ENCODE measurements at regions not wholly inside any gene's neighbourhood (a gene's known extent, or its start where the extent isn't known, plus 50 kb on each side); places are given as distances from the start of the nearest gene placed in this dataset.
"Not testable (repeated sequence)": the region's sequence is repeated elsewhere in the genome, so short reads cannot be mapped to it uniquely, and the experiment has no call there.

- no peak for ATAC-seq
- DNase-seq (ENCODE audit: low spot score): no peak
Measured at GRCh38 chr5:108536321-108536720, 154.4 kb upstream of the FBXL17 start.

GRCh38 chr5:108532129-108532445 is 150.2 kb upstream of the FBXL17 start:
- not testable (repeated sequence) for DNase-seq (ENCODE audit: low spot score); ATAC-seq

- DNase-seq (ENCODE audit: low spot score): no peak
- ATAC-seq: peak; percentile 55
Measured at GRCh38 chr5:108531367-108532128, 149.7 kb upstream of the FBXL17 start.

DNA sequence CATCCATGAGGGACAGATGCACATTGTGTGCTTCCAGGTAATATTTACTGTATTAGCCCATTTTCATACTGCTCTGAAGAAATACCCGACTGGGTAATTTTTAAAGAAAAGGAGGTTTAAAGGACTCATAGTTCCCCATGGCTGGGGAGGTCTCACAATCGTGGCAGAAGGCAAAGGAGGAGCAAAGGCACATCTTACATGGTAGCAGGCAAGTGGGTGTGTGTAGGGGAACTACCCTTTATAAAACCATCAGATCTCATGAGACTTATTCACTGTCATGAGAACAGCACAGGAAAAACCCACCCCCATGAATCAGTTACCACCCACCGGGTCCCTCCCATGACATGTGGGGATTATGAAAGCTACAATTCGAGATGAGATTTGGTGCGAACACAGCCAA is 148.8 kb upstream of the FBXL17 start:
- ATAC-seq (no peak), DNase-seq (ENCODE audit: low spot score) (no peak)

- ATAC-seq (no peak), DNase-seq (ENCODE audit: low spot score) (no peak)
Measured at GRCh38 chr5:108529381-108529780, 147.5 kb upstream of the FBXL17 start.

- no peak for DNase-seq (ENCODE audit: low spot score)
- no peak for ATAC-seq
Measured at GRCh38 chr5:108528655-108529054, 146.8 kb upstream of the FBXL17 start.

- no peak for ATAC-seq
- DNase-seq (ENCODE audit: low spot score): no peak
Measured at GRCh38 chr5:108524564-108524963, 142.7 kb upstream of the FBXL17 start.

DNA sequence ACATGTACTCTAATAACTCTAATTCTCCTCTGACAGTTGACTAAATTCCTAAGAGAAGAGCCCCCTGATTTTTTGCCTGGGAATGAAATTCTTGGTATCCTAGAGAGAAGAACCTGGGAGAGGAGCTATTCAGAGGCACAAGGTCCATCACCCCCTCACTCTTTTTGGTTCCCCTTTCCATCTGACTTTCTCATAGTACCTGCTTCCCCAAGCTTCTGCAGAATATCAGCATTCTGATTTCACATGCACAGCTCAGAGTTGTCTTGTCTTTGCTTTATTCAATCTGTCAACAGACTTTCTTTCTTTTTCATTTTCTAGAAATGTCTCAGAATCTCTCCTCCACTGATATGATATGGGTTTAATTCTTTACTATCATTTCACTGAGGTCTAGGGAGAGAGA is 141.5 kb upstream of the FBXL17 start:
- no peak for DNase-seq (ENCODE audit: low spot score)
- no peak for ATAC-seq

- DNase-seq (ENCODE audit: low spot score) (no peak), ATAC-seq (peak; percentile 88)
Measured at GRCh38 chr5:108521841-108522506, 140.1 kb upstream of the FBXL17 start.

- ATAC-seq (no peak), DNase-seq (ENCODE audit: low spot score) (no peak)
Measured at GRCh38 chr5:108521011-108521700, 139.3 kb upstream of the FBXL17 start.

GRCh38 chr5:108516785-108517184 is 134.9 kb upstream of the FBXL17 start:
- no peak for ATAC-seq
- no peak for DNase-seq (ENCODE audit: low spot score)

DNA sequence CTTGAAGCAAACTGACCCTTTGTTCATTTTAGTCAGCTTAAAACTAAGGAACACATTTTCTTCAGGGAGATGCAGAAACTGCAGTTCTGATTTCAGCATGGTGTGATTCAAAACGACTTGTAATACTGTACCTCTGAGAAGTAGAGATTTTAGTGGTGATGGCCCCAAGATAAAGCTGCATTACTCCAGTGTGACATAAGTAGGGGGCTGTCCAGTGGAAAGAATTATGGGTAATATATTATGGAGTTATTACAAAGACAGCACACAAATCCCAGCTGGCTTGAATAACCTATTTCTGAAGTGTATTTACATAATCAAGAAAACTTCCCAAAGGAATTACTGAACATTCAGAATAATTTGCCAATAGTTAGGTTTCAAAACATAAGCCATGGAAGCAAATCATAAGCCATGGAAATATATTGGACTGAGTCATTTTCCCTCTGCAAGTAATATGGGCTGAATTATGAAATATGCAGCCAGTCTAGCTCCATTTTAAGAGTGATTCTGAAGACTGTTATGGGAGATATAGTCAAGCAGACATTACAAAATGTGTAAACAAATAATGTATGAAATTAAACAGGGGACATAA is 133.7 kb upstream of the FBXL17 start:
- ATAC-seq (no peak), DNase-seq (ENCODE audit: low spot score) (no peak)

- no peak for DNase-seq (ENCODE audit: low spot score)
- ATAC-seq: no peak
Measured at GRCh38 chr5:108508979-108509378, 127.1 kb upstream of the FBXL17 start.

GRCh38 chr5:108507631-108508030 is 125.7 kb upstream of the FBXL17 start:
- no peak for DNase-seq (ENCODE audit: low spot score)
- no peak for ATAC-seq

- DNase-seq (ENCODE audit: low spot score): no peak
- ATAC-seq: no peak
Measured at GRCh38 chr5:108505608-108506007, 123.7 kb upstream of the FBXL17 start.

- no peak for DNase-seq (ENCODE audit: low spot score)
- no peak for ATAC-seq
Measured at GRCh38 chr5:108504974-108505373, 123.1 kb upstream of the FBXL17 start.

DNA sequence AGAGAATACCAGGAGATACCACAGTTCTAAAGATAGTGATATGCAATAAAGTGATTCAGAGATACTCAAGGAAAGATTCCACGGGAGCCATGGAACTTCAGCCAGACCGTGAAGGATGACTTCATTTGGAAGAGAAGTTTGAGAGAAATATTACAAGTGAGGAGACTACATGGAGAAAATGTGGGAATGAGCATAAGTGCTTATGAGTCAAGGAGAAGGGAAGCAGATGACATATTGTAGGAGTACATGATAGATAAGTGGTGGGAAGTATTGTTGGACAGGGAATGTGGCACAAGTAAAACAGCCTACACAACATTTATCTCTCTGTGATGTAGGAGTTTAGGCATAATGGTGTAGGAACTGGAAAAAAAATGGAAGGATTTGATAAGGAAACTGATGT is 122.1 kb upstream of the FBXL17 start:
- DNase-seq (ENCODE audit: low spot score): no peak
- no peak for ATAC-seq

GRCh38 chr5:108495615-108496014 is 113.7 kb upstream of the FBXL17 start:
- DNase-seq (ENCODE audit: low spot score); ATAC-seq: not testable (repeated sequence)

DNA sequence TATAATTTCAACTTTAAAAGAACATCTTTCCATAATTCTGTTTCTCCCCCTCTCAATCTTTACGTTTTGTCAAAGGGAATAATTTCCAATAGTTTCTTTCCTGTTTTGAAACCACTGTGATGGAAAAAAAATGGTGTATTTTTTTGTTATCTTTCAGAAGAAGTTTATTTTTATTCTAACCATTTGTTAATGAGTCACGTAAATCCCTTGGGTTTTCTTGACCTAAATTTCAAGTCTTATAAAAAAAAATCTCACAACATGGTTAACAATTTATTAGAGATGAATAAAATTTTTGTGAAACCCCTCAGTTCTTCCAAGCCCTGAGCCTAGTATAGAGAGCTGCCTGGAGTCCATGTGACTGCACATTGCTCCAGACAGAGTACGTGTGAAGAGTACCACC is 106.1 kb upstream of the FBXL17 start:
- ATAC-seq (no peak), DNase-seq (ENCODE audit: low spot score) (no peak)

DNA sequence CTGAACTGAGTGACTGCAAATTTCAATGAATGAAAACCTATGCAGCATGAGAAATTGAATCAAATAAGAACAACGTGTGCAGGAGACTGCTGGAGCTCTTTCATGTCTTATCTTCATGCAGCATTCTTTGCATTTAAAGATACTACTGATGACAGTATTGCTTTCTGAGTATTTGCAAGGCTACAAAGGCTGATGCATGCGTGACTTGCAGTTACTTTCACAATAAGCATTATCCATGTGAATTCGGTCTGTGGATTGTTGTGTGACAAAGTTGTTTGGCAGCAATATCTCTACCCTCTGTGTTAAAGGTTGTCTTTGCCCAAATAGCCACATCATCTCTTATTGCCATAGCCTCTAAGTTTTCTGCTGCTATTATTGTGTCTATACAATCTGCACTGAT is 102.1 kb upstream of the FBXL17 start:
- no peak for ATAC-seq
- no peak for DNase-seq (ENCODE audit: low spot score)

DNA sequence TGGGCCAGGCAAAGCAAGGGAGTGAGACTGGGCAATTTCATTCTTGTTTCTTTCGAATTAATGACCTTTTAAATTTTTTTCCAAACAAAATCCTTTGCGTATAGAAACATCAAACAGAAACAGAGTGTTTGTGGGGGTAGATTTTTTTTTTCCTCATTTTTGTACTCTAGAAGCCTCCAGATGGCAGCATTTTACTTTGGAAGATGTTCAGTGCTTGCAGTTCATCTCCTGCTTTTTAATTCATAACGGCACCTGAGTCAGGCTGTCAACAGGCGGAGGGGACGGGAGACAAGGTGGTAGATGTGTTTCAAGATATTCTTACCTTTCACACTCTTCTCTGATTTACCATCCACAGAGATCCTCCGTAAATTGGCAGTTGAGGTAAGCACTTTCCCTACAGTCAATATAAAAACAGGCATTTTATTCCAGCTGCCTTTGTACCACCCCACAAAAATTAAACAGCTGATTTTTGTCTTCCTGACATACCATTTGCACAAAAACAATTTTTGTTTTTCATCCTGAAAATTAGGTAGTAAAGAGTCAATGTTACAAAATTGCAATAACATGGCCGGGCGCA is 99.5 kb upstream of the FBXL17 start:
- ATAC-seq: peak; percentile 62
- DNase-seq (ENCODE audit: low spot score): no peak

Data from left lobe of liver (tissue), 2 donors.